Stomach (tissue), 8 donors: ENCODE measurements at regions not wholly inside any gene's neighbourhood (a gene's known extent, or its start where the extent isn't known, plus 50 kb on each side); places are given as distances from the start of the nearest gene placed in this dataset.
A peak's percentile ranks its signal among the peaks of the same experiment; 100 is the strongest.
"Not testable (repeated sequence)": the region's sequence is repeated elsewhere in the genome, so short reads cannot be mapped to it uniquely, and the experiment has no call there.

Source experiments
- DNase-seq, 2 donors: peaks; one replicate each; pipeline versions ENCODE4 v3.0.0 to v3.0.0-alpha.2; 2013 to 2019
- H3K27ac ChIP-seq, 5 donors: fragments of 200-600 bp in 4 of 5; sonication (generic) in 4 of 5; one replicate each; pipeline ENCODE4 v1.5.1; 2013 to 2019; ENCODE audit warnings: mild to moderate bottlenecking in 1 of 5, moderate library complexity in 1 of 5
- H3K27me3 ChIP-seq, 3 donors: fragments of 200-600 bp; sonication (generic); one replicate each; pipeline ENCODE4 v1.5.1; 2017 to 2019; ENCODE audit warnings: mixed run types in 1 of 3
- H3K36me3 ChIP-seq, 4 donors: fragments of 200-600 bp; sonication (generic); 1 replicate in 3 of 4; 2 replicates in 1 of 4; pipeline ENCODE4 v1.5.1; 2016 to 2019
- H3K4me1 ChIP-seq, 4 donors: fragments of 200-600 bp; sonication (generic); one replicate each; pipeline ENCODE4 v1.5.1; 2016 to 2019
- H3K4me3 ChIP-seq, 4 donors: fragments of 200-600 bp; sonication (generic) in 3 of 4; one replicate each; pipeline ENCODE4 v1.5.1; 2016 to 2019; ENCODE audit warnings: mild to moderate bottlenecking in 1 of 4
- H3K9me3 ChIP-seq, 4 donors: fragments of 200-600 bp; sonication (generic); one replicate each; pipeline ENCODE4 v1.5.1; 2016 to 2019
- CTCF ChIP-seq, 7 experiments: fragments of 450-650 bp in 4 of 7; fragments of 200-600 bp in 3 of 7; sonication (generic) in 3 of 7; IDR thresholded peaks; one replicate each; pipeline ENCODE4 v1.5.1; 2016 to 2019; ENCODE audit warnings: antibody characterized with exemption in 7 of 7, control low read depth in 2 of 7, mild to moderate bottlenecking in 1 of 7
- EP300 ChIP-seq: sonication (generic); formaldehyde crosslinking; IDR thresholded peaks from one replicate; pipeline ENCODE4 v1.6.1; 2017; ENCODE audit warnings: antibody characterized with exemption
- POLR2A ChIP-seq, 4 donors: fragments of 450-650 bp; IDR thresholded peaks; one replicate each; pipeline ENCODE4 v1.6.1; 2016; ENCODE audit warnings: antibody characterized with exemption in 4 of 4, control low read depth in 2 of 4, mild to moderate bottlenecking in 1 of 4, moderate library complexity in 1 of 4
- POLR2AphosphoS5 ChIP-seq, 3 donors: sonication (generic); formaldehyde crosslinking; IDR thresholded peaks; one replicate each; pipeline ENCODE4 v1.6.1; 2016; ENCODE audit warnings: antibody characterized with exemption in 3 of 3
- WGBS, 5 donors: extraction: QIAGEN DNeasy Blood & Tissue Kit in 3 of 5; methylation state at CpG; one replicate each; pipeline versions ENCODE4 v1.1.5 to v1.1.7; 2013 to 2018; 5-methylcytosine and 5-hydroxymethylcytosine counted together
- intact Hi-C: fragments of 100-400 bp; cut with DNase I; formaldehyde crosslinking; loops from one replicate; pipeline ENCODE4 v1.15.1; 2023; ENCODE audit warnings: low total_unique reads
- donor health status: healthy with polysubstance abuse.
- donor health status: Bipolar disorder and iron deficiency.
- donor health status: healthy.

- peak in 1 of 2 donors; percentile 9 for DNase-seq
- TF ChIP-seq CTCF (IDR thresholded peaks at IDR 0.05) (no peak), POLR2AphosphoS5 (IDR thresholded peaks at IDR 0.05) (no peak), EP300 (no peak), POLR2A (IDR thresholded peaks at IDR 0.05) (no peak)
- intact Hi-C loops = no loop called here
- Histone ChIP-seq H3K4me3 (no peak overlapping the region), H3K27me3 (no peaks in the 10 kb centered on the region), H3K9me3 (no peaks in the 10 kb centered on the region), H3K27ac (no peak overlapping the region), H3K36me3 (no peaks in the 10 kb centered on the region), H3K4me1 (peaks cover 0 to 6% (median 0%) of the 10 kb centered on the region in 4 donors)
- WGBS, 5 donors = 62 to 93% (median 75%) methylated on average over 2 of the region's 2 CpGs
Measured at GRCh38 chr12:87196321-87196720, 832.9 kb downstream of the C12orf50 start.

GRCh38 chr12:87194389-87194788 lies 834.8 kb downstream of the C12orf50 start:
- H3K9me3 ChIP-seq, H3K4me1 ChIP-seq, H3K36me3 ChIP-seq, DNase-seq, H3K27ac ChIP-seq, intact Hi-C loops, H3K27me3 ChIP-seq, H3K4me3 ChIP-seq: not testable (repeated sequence)

DNA sequence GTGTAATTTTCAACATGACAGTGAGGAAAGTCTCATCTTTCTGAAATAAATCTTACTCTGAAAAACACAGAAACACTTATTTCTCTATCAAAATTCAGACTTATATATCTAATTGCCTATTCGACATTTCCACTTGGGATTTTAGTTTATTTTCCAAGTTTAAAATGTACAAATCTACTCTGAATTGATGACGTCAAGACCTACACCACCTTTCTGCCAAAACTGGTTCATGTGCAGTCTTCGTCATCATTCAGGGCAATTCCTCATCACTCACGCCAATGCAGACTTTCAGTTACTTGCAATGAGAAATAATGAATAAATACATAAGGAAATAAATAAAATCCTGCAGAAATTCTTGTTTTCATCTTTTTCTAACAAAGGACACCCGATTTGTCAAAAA lies 843.8 kb downstream of the C12orf50 start:
- TF ChIP-seq EP300 (no peak), CTCF (IDR thresholded peaks at IDR 0.05) (no peak), POLR2A (IDR thresholded peaks at IDR 0.05) (no peak), POLR2AphosphoS5 (IDR thresholded peaks at IDR 0.05) (no peak)
- Histone ChIP-seq H3K4me3 (no peak overlapping the region), H3K27ac (no peak overlapping the region), H3K9me3 (peaks cover 0 to 6% (median 0%) of the 10 kb centered on the region in 4 donors), H3K27me3 (no peaks in the 10 kb centered on the region), H3K36me3 (no peaks in the 10 kb centered on the region), H3K4me1 (no peaks in the 10 kb centered on the region)
- 85 to 92% (median 89%) methylated on average over 5 of the region's 5 CpGs for WGBS, 5 donors
- DNase-seq = no peak
- intact Hi-C loops = no loop called here

DNA sequence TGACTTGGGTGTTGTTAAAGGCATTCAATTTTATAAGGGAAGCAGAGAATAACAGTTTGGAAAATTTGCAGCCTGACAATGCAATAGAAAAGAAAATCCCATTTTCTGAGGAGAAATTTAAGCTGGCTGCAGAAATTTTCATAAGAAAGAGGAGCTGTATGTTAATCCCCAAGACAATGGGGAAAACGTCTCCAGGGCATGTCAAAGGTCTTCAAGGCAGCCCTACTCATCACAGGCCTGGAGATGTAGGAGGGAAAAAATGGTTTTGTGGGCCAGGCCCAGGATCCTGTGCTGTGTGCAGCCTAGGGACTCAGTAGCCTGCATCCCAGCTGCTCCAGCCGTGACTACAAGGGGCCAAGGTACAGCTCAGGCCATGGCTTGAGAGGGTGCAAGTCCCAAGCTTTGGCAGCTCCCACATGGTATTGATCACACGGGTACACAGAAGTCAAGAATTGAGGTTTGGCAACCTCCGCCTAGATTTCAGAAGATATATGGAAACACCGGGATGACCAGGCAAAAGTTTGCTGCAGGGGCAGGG lies 846.4 kb downstream of the C12orf50 start:
- H3K9me3 ChIP-seq = peaks cover 0 to 6% (median 0%) of the 10 kb centered on the region in 4 donors
- DNase-seq = no peak
- H3K4me1 ChIP-seq = no peaks in the 10 kb centered on the region
- TF ChIP-seq EP300 = no peak
- no peaks in the 10 kb centered on the region for H3K36me3 ChIP-seq
- 76 to 87% (median 83%) methylated on average over 5 of the region's 5 CpGs for WGBS, 5 donors
- H3K4me3 ChIP-seq = no peak overlapping the region
- intact Hi-C loops = no loop called here
- H3K27me3 ChIP-seq = no peaks in the 10 kb centered on the region
- no peak overlapping the region for H3K27ac ChIP-seq

DNA sequence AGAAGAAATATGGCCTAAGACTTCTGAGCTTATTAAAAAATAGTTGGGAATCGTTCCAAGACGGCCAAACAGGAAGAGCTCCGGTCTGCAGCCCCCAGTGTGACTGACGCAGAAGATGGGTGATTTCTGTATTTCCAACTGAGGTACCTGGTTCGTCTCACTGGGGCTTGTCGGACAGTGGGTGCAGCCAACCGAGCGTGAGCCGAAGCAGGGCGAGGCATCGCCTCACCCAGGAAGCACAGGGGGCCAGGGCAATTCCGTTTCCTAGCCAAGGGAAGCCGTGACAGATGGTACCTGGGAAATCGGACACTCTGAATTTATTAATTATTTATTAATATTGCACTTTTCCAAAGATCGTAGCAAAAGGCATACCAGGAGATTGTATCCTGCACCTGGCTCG lies 857.8 kb downstream of the C12orf50 start:
- H3K9me3 ChIP-seq = peaks cover 0 to 7% (median 0%) of the 10 kb centered on the region in 4 donors
- H3K27me3 ChIP-seq = no peaks in the 10 kb centered on the region
- no peak overlapping the region for H3K27ac ChIP-seq
- intact Hi-C loops = no loop called here
- WGBS, 5 donors = 85 to 89% (median 89%) methylated on average over 16 of the region's 16 CpGs
- no peak for DNase-seq
- H3K4me3 ChIP-seq = no peak overlapping the region
- no peak for TF ChIP-seq EP300
- no peak for TF ChIP-seq POLR2A (IDR thresholded peaks at IDR 0.05)
- no peak for TF ChIP-seq POLR2AphosphoS5 (IDR thresholded peaks at IDR 0.05)
- TF ChIP-seq CTCF (IDR thresholded peaks at IDR 0.05) = no peak
- H3K4me1 ChIP-seq = peaks cover 0 to 6% (median 0%) of the 10 kb centered on the region in 4 donors
- H3K36me3 ChIP-seq = no peaks in the 10 kb centered on the region
